IgD-negative memory B cell (primary cell): ENCODE measurements at regions not wholly inside any gene's neighbourhood (a gene's known extent, or its start where the extent isn't known, plus 50 kb on each side); places are given as distances from the start of the nearest gene placed in this dataset.

ENCODE experiments used
- H3K27ac Mint-ChIP-seq, 3 donors: one replicate each; pipeline ENCODE4 v1.8.0; 2020 to 2022; ENCODE audit warnings: mild to moderate bottlenecking in 3 of 3, mixed read lengths in 3 of 3, moderate library complexity in 1 of 3
- H3K27me3 Mint-ChIP-seq: one replicate; pipeline ENCODE4 v1.8.0; 2021; ENCODE audit warnings: mixed read lengths
- H3K36me3 Mint-ChIP-seq: one replicate; pipeline ENCODE4 v1.8.0; 2020; ENCODE audit warnings: mild to moderate bottlenecking, mixed read lengths
- H3K4me1 Mint-ChIP-seq, 3 donors: one replicate each; pipeline ENCODE4 v1.8.0; 2020 to 2022; ENCODE audit warnings: mixed read lengths in 3 of 3, mild to moderate bottlenecking in 1 of 3
- H3K4me3 Mint-ChIP-seq, 4 donors: one replicate each; pipeline ENCODE4 v1.8.0; 2020 to 2022; ENCODE audit warnings: mild to moderate bottlenecking in 4 of 4, mixed read lengths in 4 of 4, moderate library complexity in 3 of 4
- H3K9me3 Mint-ChIP-seq, 3 donors: one replicate each; pipeline ENCODE4 v1.8.0; 2020 to 2021; ENCODE audit warnings: mixed read lengths in 3 of 3, mild to moderate bottlenecking in 1 of 3

DNA sequence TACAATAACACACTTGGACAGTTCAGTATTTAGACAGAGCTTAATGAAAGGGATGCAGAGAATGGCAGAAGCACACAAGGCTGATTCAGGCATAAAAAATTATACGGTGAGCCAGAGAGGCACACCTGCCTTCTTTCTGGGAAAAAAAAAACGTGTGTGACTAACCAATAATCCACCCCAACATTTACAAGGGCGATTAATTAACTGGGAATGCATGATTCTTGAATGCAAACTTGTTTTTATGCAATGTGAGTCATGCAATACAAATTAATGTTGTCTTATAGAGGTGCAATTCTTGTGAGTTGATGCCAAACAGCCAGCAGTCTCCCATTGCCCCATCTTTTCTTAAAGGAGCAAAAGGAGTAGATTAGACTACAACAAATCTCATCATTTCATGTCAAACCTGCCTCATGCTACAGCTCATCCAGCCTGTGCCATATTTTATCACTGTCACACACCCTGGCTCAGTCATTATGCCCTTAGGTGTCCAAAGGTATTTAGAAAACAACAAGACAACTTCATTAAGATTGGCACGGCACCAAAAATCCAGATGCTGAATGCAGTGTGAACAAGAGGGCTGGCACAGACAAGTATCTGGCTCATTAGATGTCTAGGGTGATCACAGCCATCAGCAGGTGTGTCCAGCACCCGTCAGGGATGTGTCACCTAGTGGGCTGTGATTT lies 721.1 kb downstream of the EFNB2 start:
- no peaks in the 10 kb centered on the region for H3K36me3 Mint-ChIP-seq
- no peak overlapping the region for H3K27ac Mint-ChIP-seq
- H3K4me1 Mint-ChIP-seq: no peaks in the 10 kb centered on the region

DNA sequence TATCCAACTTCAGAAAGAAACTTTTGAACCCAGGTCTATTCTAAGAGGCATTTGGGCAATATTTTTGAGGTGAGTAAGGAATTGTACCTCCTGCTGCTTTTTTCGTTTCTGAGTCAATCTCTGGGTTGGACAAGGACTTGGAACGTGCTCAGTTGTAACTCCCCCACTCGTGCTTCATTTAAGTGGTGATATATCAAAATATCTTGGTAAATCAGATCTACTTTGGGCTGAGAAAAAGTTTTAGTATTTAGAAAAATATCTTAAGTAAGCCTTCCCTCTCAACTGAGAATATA lies 728.9 kb downstream of the EFNB2 start:
- no peak overlapping the region for H3K4me3 Mint-ChIP-seq
- no peaks in the 10 kb centered on the region for H3K36me3 Mint-ChIP-seq
- H3K9me3 Mint-ChIP-seq: peaks cover 2 to 15% (median 4%) of the 10 kb centered on the region in 3 donors
- H3K4me1 Mint-ChIP-seq: no peaks in the 10 kb centered on the region
- no peak overlapping the region for H3K27ac Mint-ChIP-seq
- H3K27me3 Mint-ChIP-seq: no peaks in the 10 kb centered on the region

More for the DNA sequence above, 721.1 kb downstream of the EFNB2 start:
- Mint-ChIP-seq H3K4me3 (no peak overlapping the region), H3K9me3 (peaks cover 2 to 6% (median 2%) of the 10 kb centered on the region in 3 donors), H3K27me3 (no peaks in the 10 kb centered on the region)

DNA sequence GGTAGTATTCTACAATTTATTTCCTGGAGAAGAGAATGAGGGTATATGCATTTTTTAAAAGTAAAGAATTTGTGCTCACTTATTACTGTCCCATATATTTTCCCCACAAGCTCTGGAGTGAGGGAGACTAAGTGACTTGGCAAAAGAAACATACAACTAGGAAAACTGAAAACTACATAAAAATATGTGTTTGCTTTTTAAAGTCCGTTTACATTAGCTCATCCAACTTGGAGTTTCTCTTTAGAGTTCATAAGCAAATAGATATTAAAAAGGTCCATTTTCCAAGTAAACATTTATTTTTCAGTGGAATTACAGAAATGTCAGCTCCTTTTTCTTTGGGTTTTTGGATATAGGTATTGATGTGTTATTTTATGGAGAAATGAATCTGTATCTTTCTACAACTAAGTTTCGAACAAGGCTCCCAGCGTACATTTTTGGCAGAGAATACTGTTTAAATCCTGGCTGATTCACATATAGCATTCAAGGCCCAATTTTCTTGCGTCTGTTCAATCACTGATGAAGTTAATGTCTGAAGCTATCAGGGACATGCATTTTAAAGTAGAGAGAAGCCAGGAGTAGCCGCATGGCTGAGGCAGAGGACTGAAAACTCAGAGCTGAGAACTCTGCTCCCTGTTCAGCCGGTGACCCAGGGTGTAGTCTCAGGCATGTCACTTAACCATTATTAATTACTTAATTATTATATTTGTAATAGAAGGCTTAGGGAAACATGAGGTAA lies 729.4 kb downstream of the EFNB2 start:
- Mint-ChIP-seq H3K4me1 (no peaks in the 10 kb centered on the region), H3K36me3 (no peaks in the 10 kb centered on the region), H3K27me3 (no peaks in the 10 kb centered on the region), H3K4me3 (no peak overlapping the region), H3K27ac (no peak overlapping the region), H3K9me3 (peaks cover 1 to 15% (median 4%) of the 10 kb centered on the region in 3 donors)

DNA sequence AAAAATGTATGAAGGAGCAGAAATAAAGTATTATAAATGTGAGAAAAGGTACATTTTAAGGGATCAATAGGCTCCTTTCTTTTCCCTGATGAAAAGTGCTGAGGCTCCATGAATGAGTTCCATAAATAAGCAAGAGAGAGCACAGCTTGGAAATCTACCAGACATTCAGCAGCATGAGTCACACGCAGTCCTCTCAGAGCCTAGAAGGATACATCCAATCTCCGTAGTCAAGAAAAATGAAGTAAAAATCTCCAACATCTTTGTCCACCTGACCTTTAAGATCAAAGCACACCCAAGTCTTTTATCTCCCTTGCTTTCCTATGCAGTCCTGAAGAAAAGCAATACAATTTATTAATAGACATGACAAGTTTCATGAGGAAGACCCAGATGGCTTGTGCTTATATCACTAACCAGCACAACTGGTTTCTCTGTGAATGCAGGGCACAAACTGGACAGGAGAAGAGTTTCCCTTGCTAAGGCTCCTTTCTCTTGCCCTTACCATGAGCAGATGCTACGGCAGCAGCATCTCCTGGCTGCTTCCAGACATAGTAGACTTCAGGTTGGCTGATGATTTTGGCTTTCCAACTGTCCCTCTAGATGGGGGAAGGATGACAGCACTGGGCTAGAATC lies 730.8 kb downstream of the EFNB2 start:
- H3K27ac Mint-ChIP-seq: no peak overlapping the region
- H3K27me3 Mint-ChIP-seq: no peaks in the 10 kb centered on the region
- no peaks in the 10 kb centered on the region for H3K4me1 Mint-ChIP-seq
- peaks cover 0 to 11% (median 3%) of the 10 kb centered on the region in 3 donors for H3K9me3 Mint-ChIP-seq
- H3K4me3 Mint-ChIP-seq: no peak overlapping the region
- no peaks in the 10 kb centered on the region for H3K36me3 Mint-ChIP-seq

DNA sequence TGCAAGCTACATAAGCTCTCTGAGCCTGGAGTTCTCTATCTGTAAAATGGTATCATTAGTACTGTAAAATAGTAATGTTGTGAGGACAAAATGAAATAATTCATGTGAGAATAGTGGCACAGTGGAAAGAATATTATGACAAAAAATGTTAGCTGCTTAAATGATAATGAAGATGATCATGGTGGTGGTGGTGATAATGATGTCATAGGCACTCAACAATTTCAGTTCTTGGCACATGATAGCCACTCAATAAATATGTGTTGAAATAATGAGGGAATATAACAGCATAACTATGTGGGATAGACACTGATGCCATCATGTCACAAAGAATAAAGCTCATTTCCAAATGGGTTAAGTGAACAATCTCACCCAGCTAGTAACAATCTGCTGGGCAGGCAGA lies 736.3 kb downstream of the EFNB2 start:
- H3K36me3 Mint-ChIP-seq: no peaks in the 10 kb centered on the region
- H3K27me3 Mint-ChIP-seq: no peaks in the 10 kb centered on the region
- no peak overlapping the region for H3K27ac Mint-ChIP-seq
- H3K9me3 Mint-ChIP-seq: peaks cover 2 to 6% (median 4%) of the 10 kb centered on the region in 3 donors
- no peaks in the 10 kb centered on the region for H3K4me1 Mint-ChIP-seq
- H3K4me3 Mint-ChIP-seq: no peak overlapping the region

DNA sequence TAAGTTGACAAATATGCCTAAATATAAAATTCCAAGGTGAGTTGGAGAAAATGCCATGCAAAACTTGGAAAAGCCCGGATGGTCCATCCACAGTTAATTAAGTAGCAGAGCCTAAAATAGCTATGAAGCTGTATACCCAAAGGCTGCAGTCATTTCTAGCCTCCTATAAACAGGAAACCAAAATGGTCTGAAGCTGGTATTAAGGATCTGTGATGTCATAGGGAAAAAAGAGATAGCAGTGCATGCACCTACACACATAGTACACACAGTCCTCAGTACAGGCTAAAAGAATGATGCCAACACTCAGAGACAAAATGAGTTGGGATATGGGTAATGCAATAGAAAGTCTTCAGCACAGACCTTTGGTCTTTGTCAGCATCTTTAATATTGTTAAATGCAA lies 736.9 kb downstream of the EFNB2 start:
- Mint-ChIP-seq H3K4me1 (no peaks in the 10 kb centered on the region), H3K9me3 (peaks cover 2 to 6% (median 4%) of the 10 kb centered on the region in 3 donors), H3K36me3 (no peaks in the 10 kb centered on the region), H3K27me3 (no peaks in the 10 kb centered on the region), H3K27ac (no peak overlapping the region), H3K4me3 (no peak overlapping the region)

DNA sequence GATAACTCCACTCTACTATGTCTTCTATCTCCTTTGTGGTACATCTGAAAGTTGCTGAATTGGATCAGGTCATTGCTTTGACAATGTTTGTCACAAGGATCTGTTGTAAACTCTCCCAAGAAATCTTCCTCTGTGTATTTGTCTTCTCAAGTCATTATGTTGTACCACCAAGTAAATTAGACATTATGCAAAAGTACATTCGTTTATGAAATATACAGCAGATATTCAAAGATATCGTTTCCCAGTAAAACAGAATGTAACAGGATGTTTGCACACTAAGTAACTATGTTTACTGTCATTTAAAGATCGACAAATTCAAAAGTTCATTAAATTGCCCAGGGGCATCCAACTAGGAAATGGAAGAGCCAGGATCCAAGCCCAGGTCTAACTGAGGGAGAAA lies 739.4 kb downstream of the EFNB2 start:
- no peak overlapping the region for H3K4me3 Mint-ChIP-seq
- no peak overlapping the region for H3K27ac Mint-ChIP-seq
- peaks cover 2 to 4% (median 3%) of the 10 kb centered on the region in 3 donors for H3K9me3 Mint-ChIP-seq
- no peaks in the 10 kb centered on the region for H3K27me3 Mint-ChIP-seq
- no peaks in the 10 kb centered on the region for H3K36me3 Mint-ChIP-seq
- H3K4me1 Mint-ChIP-seq: no peaks in the 10 kb centered on the region

DNA sequence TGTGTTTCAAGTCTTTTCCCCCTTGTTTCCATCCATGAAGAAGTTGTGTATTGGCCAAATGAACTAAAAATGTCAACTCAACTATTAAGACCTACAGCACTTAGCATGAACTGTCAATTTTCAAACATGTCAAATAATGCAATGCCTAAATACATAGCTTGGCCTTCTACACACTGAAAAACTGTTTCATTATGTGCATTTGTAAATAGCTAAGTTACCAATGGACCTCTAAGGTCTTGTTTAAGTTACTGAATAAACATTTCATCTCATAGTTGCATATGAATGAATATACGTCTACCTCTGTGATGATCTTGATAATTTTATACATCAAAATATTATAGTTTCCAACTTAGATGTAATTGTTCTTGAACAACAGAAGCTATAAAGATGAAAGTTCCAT lies 744.5 kb downstream of the EFNB2 start:
- Mint-ChIP-seq H3K9me3 (peaks cover 1 to 6% (median 2%) of the 10 kb centered on the region in 3 donors), H3K4me1 (no peaks in the 10 kb centered on the region), H3K4me3 (no peak overlapping the region), H3K27me3 (no peaks in the 10 kb centered on the region), H3K36me3 (no peaks in the 10 kb centered on the region), H3K27ac (no peak overlapping the region)

DNA sequence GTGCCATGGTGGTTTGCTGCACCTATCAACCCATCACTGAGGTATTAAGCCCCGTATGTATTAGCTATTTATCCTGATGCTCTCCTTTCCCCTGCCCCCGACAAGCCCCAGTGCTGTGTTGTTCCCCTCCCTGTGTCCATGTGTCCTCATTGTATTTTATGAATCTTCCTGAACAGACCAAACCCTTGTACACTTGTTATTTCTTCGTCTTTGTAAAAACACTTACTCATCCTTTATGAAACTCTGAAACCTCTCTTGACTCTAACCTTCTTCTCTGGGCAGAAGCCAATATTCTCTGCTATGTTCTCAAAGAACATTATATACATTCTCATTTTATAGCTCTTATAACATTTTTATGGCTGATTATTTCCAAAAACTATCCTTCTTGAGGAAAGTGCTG lies 746.9 kb downstream of the EFNB2 start:
- Mint-ChIP-seq H3K36me3 (no peaks in the 10 kb centered on the region), H3K4me3 (no peak overlapping the region), H3K27ac (no peak overlapping the region), H3K27me3 (no peaks in the 10 kb centered on the region), H3K9me3 (peaks cover 0 to 12% (median 2%) of the 10 kb centered on the region in 3 donors), H3K4me1 (no peaks in the 10 kb centered on the region)

DNA sequence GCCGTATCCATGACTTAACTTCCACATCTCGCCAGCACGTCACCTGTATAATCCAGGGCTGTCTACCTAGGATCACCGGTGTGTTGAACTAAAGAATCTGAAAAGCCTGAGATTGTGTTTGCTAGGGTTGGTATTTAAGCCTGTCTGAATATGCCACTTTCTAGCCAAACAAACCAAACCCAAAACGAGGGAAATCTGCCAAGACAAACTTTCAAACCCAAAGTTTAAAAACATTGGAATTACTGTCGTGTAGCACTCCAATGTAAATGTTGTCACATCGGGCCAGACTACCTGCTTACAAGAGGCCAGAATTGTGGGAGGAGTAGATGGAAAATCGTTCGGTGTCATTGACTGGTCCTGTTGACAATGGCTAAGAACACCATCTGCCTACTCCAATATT lies 747.8 kb downstream of the EFNB2 start:
- peaks cover 1 to 12% (median 2%) of the 10 kb centered on the region in 3 donors for H3K9me3 Mint-ChIP-seq
- H3K4me3 Mint-ChIP-seq: no peak overlapping the region
- H3K27me3 Mint-ChIP-seq: no peaks in the 10 kb centered on the region
- H3K36me3 Mint-ChIP-seq: no peaks in the 10 kb centered on the region
- no peaks in the 10 kb centered on the region for H3K4me1 Mint-ChIP-seq
- H3K27ac Mint-ChIP-seq: peak overlapping the region in 1 of 3 donors; percentile 44

DNA sequence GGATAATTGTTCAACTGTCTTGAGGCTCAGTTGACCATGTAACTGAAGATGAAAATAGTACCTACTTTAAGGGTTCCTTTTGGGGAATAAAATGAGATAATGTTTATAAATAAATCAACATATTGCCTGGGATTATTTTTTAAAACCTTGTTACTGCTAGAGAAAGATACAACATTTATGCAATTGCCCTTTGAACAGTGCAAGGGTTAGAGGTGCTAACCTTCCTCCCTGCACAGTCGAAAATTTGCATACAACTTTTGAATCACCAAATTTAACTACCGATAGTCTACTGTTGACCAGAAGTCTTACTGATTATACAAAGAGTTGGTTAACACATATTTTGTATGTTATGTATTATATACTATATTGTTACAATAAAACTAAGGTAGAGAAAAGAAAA lies 750.0 kb downstream of the EFNB2 start:
- H3K9me3 Mint-ChIP-seq: peaks cover 1 to 8% (median 6%) of the 10 kb centered on the region in 3 donors
- no peak overlapping the region for H3K27ac Mint-ChIP-seq
- no peak overlapping the region for H3K4me3 Mint-ChIP-seq
- H3K4me1 Mint-ChIP-seq: no peaks in the 10 kb centered on the region
- no peaks in the 10 kb centered on the region for H3K36me3 Mint-ChIP-seq
- no peaks in the 10 kb centered on the region for H3K27me3 Mint-ChIP-seq

DNA sequence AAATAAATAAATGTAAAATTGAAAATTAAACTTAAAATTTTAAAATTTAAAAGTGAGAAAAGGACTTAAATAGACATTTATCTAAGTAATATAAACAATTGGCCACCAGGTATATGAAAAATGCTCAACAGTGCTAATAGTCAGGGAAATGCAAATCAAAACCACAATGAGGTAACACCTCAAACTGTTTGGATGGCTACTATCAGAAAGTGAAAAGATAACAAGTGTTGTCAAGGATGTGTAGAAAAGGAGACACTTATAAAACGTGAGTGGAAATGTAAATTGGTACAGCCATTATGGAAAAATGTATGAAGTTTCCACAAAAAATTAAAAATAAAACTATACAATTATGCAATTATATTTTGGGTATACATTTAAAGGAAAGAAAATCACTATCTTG lies 752.2 kb downstream of the EFNB2 start:
- peaks cover 1 to 8% (median 5%) of the 10 kb centered on the region in 3 donors for H3K9me3 Mint-ChIP-seq
- no peak overlapping the region for H3K27ac Mint-ChIP-seq
- no peak overlapping the region for H3K4me3 Mint-ChIP-seq
- H3K27me3 Mint-ChIP-seq: no peaks in the 10 kb centered on the region
- H3K36me3 Mint-ChIP-seq: no peaks in the 10 kb centered on the region
- H3K4me1 Mint-ChIP-seq: no peaks in the 10 kb centered on the region

DNA sequence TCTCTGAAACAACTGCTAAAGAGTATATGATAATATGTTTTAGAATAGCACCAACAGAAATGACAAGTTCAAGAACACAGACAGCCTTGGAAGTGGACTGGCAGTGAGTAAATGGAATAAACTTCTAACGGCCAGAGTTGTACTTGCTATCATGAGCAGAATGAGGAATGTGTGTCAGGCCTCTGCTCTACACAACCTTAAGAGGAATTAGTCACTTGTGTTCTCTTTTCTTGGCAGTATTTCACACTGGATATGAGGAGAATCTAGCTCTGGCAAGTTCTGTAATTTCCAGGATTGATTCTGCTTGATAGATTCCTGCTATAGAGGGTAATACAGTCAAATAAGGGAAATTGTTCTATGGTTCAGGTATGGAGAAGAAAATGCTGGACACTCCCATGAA lies 757.3 kb downstream of the EFNB2 start:
- Mint-ChIP-seq H3K9me3 (peaks cover 0 to 6% (median 5%) of the 10 kb centered on the region in 3 donors), H3K27ac (no peak overlapping the region)

DNA sequence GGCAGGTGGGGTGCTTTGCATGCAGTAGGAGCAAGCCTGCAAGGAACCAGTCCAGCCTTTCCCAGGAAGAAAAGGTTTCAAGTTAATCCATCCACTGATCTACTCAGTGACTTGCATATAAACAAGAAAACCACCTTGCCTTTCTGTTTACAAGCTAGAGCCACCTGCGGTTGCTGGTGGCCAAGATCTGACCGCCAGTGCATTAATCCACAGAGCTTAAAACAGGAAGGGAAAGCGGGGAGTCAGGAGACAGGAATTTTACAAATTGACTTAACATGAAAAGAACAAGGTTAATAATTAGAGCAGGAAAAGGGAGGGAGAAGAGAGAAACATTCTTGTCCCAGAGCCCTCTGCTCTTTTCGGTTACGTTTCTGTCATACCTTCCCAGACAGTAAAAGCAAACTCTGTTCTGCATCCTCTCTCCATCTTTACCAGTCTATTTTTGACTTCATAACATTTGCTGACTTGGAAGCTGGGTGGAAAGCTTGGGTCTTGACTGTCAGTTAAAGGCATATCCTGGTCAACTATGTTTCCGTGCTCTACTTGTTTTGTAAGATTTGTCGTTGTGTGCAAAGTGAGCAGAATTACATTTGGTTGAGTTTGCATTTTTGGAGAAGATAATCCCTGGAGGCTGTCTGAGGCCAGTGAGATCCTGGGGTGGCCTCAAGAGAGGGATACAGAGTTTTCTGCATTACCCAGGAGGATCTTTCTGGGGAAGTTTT lies 760.6 kb downstream of the EFNB2 start:
- H3K9me3 Mint-ChIP-seq: peaks cover 0 to 6% (median 2%) of the 10 kb centered on the region in 3 donors
- no peak overlapping the region for H3K27ac Mint-ChIP-seq
- H3K4me3 Mint-ChIP-seq: no peak overlapping the region
- no peaks in the 10 kb centered on the region for H3K4me1 Mint-ChIP-seq
- no peaks in the 10 kb centered on the region for H3K36me3 Mint-ChIP-seq
- H3K27me3 Mint-ChIP-seq: no peaks in the 10 kb centered on the region

More for the DNA sequence above, 757.3 kb downstream of the EFNB2 start:
- no peaks in the 10 kb centered on the region for H3K4me1 Mint-ChIP-seq
- no peaks in the 10 kb centered on the region for H3K27me3 Mint-ChIP-seq
- H3K4me3 Mint-ChIP-seq: no peak overlapping the region
- no peaks in the 10 kb centered on the region for H3K36me3 Mint-ChIP-seq

DNA sequence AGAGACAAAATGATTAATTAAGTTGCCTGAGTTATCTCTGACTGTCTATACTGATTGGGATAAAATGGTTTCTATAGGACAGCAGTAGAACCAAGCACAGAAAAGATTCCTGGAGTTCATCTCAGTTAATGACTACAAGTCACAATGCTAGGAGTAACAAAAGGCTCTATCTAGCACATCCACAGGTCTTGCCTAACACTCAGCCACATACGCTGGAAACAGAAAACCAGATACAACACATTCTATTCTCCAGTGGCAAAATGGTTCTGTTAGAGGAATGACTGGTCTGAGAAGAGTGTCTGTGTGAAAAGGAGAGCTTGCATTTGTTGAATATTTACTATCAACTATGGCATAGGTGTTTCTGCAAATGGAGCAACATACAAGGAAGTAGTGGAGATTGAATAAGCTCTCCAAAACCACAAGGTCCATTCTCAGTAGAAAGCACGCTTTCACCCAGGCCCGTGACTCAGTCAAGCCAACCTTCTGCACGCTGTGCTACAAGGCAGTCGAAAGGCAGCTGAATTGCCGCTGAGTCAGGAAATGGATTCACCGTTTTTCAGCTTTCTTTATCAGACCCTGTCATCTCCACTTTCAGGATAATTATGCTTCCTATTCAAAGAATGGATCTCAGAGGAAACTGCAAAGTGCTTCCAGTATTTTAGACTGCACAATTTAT lies 761.5 kb downstream of the EFNB2 start:
- H3K27me3 Mint-ChIP-seq: no peaks in the 10 kb centered on the region
- H3K27ac Mint-ChIP-seq: no peak overlapping the region

More for the DNA sequence above, 761.5 kb downstream of the EFNB2 start:
- Mint-ChIP-seq H3K36me3 (no peaks in the 10 kb centered on the region), H3K4me3 (no peak overlapping the region), H3K9me3 (peaks cover 0 to 8% (median 2%) of the 10 kb centered on the region in 3 donors), H3K4me1 (no peaks in the 10 kb centered on the region)
